ENCODE measurements at regions not wholly inside any gene's neighbourhood (a gene's known extent, or its start where the extent isn't known, plus 50 kb on each side); places are given as distances from the start of the nearest gene placed in this dataset.
"Not testable (repeated sequence)": the region's sequence is repeated elsewhere in the genome, so short reads cannot be mapped to it uniquely, and the experiment has no call there.

DNA sequence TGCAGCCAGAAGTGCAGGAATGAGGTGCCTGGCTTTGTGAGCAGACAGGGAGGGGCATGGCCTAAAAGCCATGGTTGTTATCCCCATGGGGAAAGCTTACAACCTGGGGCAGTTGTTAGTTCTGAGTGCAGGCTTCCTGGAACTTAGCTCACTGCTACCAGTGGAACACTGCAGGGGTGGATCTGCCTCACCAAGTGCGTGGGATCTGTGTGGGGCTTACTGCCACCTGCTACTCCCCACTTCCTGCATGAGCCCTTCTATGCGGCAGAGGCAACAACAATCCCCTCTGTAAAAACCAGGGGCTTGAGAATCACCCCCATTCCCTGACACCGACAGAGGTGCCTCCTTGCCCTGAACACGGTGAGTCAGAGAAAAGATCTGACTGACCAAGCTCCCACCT lies 174.6 kb downstream of the SPIN4 start:
- DNase-seq = not testable (repeated sequence)

- not testable (repeated sequence) for DNase-seq
Measured at GRCh38 chrX:63173841-63174718, 177.1 kb downstream of the SPIN4 start.

DNA sequence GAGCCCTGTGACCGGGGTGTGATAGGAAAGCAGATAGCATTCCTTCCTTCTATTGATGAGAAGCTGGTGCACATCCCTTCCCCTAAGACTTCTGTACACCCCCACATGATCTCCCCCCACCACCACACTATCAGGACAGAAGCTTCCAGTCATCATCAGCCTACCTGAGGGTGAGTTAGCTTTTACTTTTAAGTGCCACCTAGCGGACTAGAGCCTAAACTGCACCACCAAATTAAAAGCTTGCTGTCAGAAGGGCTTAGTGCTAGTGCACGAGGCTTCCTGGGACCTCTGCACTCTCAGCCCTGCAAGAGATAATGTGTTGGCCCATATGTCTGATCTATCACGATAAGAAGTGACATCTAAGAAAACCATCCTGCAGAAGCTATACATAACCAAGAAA lies 181.7 kb downstream of the SPIN4 start:
- not testable (repeated sequence) for DNase-seq

DNA sequence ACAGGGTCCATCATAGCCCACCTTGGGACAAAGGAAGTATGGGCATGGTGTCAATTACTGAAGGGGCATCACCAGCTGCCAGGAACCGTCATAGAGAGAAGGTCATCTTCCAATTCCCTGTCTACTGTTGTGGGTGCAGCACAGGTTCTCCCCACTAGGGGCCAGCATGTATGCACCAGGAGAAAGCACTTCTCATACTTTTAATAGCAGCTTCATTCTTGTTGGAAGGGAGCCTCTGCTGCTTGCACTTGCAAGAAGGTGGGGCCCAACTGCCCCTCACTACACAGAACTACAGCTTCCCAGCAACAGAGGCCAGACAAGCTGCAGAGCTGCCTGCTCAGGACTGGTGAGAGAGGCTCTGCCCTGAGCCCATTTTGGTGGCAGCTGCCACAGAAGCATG lies 182.2 kb downstream of the SPIN4 start:
- not testable (repeated sequence) for DNase-seq

DNA sequence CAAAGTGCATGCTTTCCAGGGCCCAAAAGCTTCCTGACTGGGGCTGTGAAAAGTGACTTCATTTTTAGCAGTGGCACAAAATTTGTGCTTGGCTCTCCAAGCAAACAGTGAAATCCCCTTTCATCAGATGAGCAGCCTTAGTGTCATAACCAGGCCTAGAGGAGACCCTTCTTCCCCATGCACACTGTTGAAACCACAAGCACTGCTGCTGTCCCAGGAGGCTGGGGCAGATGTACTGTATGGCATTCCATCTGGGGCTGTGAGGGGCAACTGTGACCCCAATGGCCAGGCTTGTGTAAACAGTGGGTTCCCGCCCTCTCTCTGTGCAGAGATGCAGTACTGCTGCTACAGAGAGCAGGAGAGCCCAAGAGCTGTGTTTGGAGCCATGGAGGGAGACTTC lies 184.1 kb downstream of the SPIN4 start:
- not testable (repeated sequence) for DNase-seq

- not testable (repeated sequence) for DNase-seq
Measured at GRCh38 chrX:63160994-63161393, 190.1 kb downstream of the SPIN4 start.

- DNase-seq = not testable (repeated sequence)
Measured at GRCh38 chrX:63160340-63160739, 190.8 kb downstream of the SPIN4 start.

DNA sequence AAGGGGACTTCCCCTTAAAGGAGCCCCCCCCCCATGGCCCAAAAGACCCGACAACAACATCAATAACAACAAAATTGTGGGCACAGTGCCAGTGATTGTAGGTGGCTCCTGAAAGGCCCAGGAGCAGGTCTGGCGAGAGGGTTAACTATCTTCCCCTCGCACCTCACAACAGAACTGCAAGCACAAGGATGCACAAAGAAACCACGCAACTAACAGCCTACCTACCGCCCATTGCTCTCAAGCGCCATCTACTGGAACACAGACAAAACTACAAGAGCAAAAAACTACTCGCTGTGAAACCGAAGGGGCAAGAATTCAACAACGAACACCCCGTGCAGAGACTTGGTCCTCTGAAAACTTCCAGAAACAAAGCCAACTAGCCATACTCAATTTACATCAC lies 205.6 kb downstream of the SPIN4 start:
- DNase-seq = not testable (repeated sequence)

DNA sequence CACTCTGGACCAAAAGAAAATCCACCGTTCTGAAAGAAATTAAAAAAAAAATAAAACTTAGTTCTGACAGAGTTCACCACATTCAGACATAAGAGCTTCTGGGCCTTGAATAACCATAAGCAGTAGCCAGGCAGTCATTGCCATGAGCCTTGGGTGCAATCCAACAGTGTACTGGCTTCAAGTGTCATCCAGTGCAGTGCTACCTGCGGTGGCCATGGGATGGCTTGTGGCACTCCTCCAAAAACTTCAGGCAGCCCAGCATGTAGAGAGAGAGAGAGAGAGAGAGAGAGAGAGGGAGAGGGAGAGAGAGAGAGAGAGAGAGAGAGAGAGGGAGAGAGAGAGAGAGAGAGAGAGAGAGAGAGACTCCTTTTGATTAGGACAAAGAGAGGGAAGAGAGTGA lies 208.5 kb downstream of the SPIN4 start:
- DNase-seq = not testable (repeated sequence)

GRCh38 chrX:63135859-63136258 lies 215.3 kb downstream of the SPIN4 start:
- DNase-seq = not testable (repeated sequence)

DNA sequence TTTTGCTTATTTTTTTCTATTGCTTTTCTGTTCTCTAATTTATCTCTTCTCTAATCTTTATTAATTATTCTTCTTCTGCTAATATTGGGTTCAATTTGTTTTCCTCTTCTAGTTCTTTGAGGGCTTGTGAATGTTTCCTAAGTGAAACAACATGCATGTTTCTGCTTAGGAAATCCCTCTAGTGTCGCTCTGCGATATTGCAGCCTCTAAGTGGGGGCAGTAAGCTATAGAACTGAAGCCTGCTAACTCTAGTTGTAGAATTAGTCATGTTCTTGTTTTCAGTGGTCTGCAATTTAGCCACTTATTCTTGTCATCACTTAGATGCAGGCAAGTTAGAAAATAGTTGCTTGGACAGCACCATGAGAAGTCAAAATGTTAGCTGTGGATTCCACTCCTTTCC lies 222.6 kb downstream of the SPIN4 start:
- no peak for DNase-seq

- DNase-seq = no peak
Measured at GRCh38 chrX:63115196-63115595, 235.9 kb downstream of the SPIN4 start.

GRCh38 chrX:63101879-63102620 lies 249.1 kb downstream of the SPIN4 start:
- no peak for DNase-seq

DNA sequence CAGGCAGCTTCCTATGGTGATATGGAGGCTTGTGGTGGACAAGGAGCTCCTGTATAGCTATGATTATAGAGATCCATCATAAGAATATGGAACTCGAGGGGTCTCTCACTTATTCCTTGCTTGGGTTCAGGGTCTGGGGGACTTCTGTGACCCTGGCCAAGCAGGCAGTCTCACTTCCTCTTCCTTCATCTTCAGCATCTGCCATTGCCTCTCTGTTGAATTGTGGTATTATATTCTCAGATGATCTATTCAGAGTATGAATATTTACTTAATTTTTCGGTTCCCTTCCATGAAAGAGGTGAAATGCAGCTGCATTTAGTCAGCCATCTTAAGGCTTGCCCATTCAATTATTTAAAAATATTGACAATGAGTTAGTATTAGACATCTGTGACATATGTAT lies 292.9 kb downstream of the SPIN4 start:
- DNase-seq = no peak

GRCh38 chrX:63050225-63050624 lies 300.9 kb downstream of the SPIN4 start:
- DNase-seq = no peak

DNA sequence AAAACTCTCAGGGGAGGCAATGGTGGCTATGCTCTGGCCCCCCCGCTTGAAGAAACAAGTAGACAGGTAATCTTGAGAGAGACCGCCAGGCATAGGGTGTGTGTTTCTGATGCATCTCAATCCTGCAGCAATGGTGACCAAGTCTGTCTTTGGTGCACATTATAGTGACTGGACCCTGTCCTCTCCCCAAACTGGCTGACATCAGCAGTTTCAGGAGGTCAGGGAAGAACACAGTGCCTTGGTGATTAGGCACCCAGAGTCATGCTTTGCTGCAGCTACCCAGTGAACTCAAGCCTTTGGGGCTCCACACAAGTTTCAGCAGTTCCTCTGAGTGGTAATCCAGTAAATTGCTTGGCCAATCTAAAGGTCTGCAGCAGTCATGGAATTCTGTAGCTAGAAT lies 318.3 kb downstream of the SPIN4 start:
- DNase-seq = no peak

DNA sequence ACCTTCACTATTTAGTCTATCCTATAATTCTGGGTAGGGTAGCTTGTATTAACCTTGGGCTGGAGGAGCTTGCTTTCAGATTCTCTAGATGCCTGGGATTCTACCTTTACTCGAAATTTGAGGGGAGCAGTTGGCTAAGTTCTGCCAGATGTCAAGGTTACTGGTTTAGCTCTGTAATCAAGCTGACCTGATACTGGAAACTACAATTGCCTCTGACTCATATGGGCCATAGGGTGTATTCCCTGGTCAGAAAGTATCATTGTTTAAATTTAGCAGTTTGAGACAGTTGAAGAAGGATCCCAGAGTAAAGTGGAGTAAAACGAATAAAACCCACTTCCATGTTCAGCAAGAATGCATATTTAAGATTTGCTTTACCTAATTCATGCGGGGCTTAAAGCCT lies 337.6 kb downstream of the SPIN4 start:
- no peak for DNase-seq

DNA sequence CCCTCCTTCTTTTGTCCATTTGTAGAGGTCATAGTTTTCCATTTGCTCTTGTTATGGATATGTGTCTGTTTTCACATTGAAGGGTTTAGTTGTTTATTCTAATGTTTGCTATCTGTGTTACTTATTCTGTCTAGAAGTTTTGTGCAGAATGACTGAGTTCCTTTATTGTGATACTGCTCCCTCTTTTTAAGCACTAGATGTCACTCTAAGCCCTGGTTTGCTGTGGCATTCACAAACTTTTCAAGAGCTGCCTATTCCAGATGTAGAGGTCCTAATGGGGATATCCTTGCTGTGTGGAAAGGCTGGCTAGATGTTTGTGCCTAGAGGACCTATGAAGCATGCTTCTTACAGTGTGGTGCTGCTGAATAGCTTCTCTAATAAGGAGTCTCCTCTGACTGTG lies 338.6 kb downstream of the SPIN4 start:
- DNase-seq = no peak

DNA sequence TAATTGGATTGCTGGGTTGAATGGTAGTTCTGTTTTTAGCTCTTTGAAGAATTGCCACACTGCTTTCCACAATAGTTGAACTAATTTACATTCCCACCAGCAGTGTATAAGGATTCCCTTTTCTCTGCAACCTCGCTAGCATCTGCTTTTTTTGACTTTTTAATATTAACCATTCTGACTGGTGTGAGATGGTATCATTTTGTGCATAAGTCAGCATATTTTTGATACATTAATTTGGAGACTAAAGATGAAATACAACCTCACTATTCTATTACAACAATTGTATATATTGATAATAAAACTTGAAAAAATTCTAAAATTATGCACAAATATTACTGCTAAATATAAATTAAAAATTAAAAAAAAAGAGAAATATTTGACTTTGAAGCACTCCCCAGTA lies 350.9 kb downstream of the SPIN4 start:
- not testable (repeated sequence) for DNase-seq

Measured in left hindlimb (tissue), 1 donor.